Nephron progenitor cell (in vitro differentiated cells): ENCODE measurements at regions not wholly inside any gene's neighbourhood (a gene's known extent, or its start where the extent isn't known, plus 50 kb on each side); places are given as distances from the start of the nearest gene placed in this dataset.
"Not testable (repeated sequence)": the region's sequence is repeated elsewhere in the genome, so short reads cannot be mapped to it uniquely, and the experiment has no call there.

Experiments used
- DNase-seq: peaks from one replicate; pipeline ENCODE4 v3.0.0; 2021
- H3K27ac Mint-ChIP-seq: 2 replicates; pipeline ENCODE4 v1.8.0; 2021; ENCODE audit warnings: mild to moderate bottlenecking, moderate library complexity, mixed read lengths
- H3K27me3 Mint-ChIP-seq: 2 replicates; pipeline ENCODE4 v1.8.0; 2021; ENCODE audit warnings: mild to moderate bottlenecking, low read depth, mixed read lengths; ENCODE audit not compliant: poor library complexity
- H3K36me3 Mint-ChIP-seq: 2 replicates; pipeline ENCODE4 v1.8.0; 2021; ENCODE audit warnings: low read depth, mixed read lengths
- H3K4me1 Mint-ChIP-seq: 2 replicates; pipeline ENCODE4 v1.8.0; 2021; ENCODE audit warnings: mixed read lengths
- H3K4me3 Mint-ChIP-seq: 2 replicates; pipeline ENCODE4 v1.8.0; 2021; ENCODE audit warnings: mild to moderate bottlenecking, moderate library complexity, mixed read lengths
- H3K9me3 Mint-ChIP-seq: 2 replicates; pipeline ENCODE4 v1.8.0; 2021; ENCODE audit warnings: mild to moderate bottlenecking, moderate library complexity, mixed read lengths
- CTCF ChIP-seq: fragments of 200-600 bp; sonication (generic); IDR thresholded peaks from 2 replicates; pipeline ENCODE4 v1.5.0; 2021; ENCODE audit warnings: antibody characterized with exemption

DNA sequence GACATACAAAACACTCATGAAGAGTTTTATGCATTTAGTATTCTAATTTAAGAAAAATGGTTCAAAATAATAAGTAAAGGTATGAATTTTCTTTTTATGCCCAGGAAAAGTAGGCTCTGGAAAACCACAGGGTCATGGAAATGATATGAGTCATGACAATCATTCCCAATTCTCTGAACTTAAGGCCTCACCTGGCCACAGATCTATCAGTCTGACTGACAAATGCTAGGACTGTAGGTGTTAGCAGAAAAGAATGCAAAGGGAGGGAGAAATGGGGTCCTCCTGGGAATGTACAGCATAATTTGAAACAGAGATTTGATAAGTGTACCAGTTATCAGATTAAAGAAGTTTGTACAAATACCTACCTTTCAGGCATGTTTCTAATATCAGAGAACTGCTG lies 270.5 kb upstream of the ARSJ start:
- Mint-ChIP-seq H3K36me3 (no peaks in the 10 kb centered on the region), H3K4me1 (no peaks in the 10 kb centered on the region), H3K27ac (no peak overlapping the region), H3K4me3 (no peak overlapping the region), H3K9me3 (peaks cover 4% of the 10 kb centered on the region), H3K27me3 (peaks cover 7% of the 10 kb centered on the region)
- no peak for TF ChIP-seq CTCF
- no peak for DNase-seq

DNA sequence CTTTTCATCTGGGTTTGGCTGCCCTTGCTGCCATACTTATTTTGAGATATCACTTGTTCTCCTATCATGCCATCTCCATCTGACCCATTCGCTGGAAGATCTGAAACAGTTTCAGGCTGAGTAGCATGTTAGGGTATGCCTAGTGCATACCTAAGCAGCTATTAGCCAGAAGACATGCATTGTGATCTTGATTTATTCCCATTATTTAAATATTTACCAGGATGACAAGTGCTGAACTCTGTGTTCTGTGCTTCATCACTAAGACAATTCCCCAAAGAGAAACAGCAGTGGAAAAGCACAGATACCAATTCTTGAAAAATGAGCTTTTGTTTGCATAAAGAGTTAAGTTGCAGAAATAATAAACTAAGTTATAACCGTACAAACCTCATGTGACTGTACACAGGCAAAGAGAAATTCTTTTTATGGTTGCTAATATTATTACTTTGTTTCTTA lies 271.0 kb upstream of the ARSJ start:
- H3K27me3 Mint-ChIP-seq, result peaks cover 7% of the 10 kb centered on the region
- no peaks in the 10 kb centered on the region for H3K36me3 Mint-ChIP-seq
- H3K4me1 Mint-ChIP-seq, result no peaks in the 10 kb centered on the region
- H3K27ac Mint-ChIP-seq, result no peak overlapping the region
- H3K9me3 Mint-ChIP-seq, result peaks cover 4% of the 10 kb centered on the region
- TF ChIP-seq CTCF, result no peak
- DNase-seq, result no peak
- H3K4me3 Mint-ChIP-seq, result no peak overlapping the region

DNA sequence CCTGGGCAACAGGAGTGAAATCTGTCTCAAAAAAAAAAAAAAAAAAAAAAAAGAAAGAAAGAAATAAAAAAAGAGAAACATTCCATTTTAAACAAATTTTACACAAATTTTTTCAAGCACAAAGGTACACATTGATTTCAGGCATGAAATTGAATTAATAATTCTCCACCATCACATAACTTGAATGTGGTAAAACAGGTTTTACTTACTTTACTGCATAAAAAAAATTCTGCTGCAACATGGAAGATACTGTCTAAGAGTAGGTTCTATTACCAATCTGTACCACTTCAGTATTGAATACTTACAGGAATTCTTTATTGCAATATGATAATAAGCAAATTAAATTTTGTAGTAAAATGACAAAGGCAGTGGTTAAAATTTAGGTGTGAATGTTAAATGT lies 271.6 kb upstream of the ARSJ start:
- H3K27me3 Mint-ChIP-seq, result peaks cover 6% of the 10 kb centered on the region
- no peak for DNase-seq
- no peak for TF ChIP-seq CTCF
- H3K27ac Mint-ChIP-seq, result no peak overlapping the region
- no peak overlapping the region for H3K4me3 Mint-ChIP-seq
- H3K9me3 Mint-ChIP-seq, result peaks cover 8% of the 10 kb centered on the region
- H3K36me3 Mint-ChIP-seq, result no peaks in the 10 kb centered on the region
- H3K4me1 Mint-ChIP-seq, result no peaks in the 10 kb centered on the region

GRCh38 chr4:114252499-114252898 lies 273.1 kb upstream of the ARSJ start:
- Mint-ChIP-seq H3K9me3 (peaks cover 14% of the 10 kb centered on the region), H3K4me1 (no peaks in the 10 kb centered on the region), H3K27me3 (peaks cover 3% of the 10 kb centered on the region), H3K4me3 (no peak overlapping the region), H3K27ac (no peak overlapping the region), H3K36me3 (no peaks in the 10 kb centered on the region)
- TF ChIP-seq CTCF, result no peak
- no peak for DNase-seq

DNA sequence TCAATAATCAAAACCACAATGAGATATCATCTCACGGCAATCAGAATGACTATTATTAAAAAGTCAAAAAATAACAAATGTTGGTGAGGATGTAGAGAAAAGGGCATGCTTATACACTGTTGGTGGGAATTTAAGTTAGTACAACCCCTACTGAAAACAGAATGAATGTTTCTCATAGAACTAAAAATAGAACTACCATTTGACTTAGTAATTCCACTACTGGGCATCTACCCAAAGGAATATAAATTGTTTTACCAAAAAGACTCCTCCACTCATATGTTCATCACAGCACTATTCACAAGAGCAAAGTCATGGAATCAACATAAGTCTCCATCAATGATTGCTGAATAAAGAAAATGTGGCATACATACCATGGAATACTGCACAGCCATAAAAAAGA lies 278.1 kb upstream of the ARSJ start:
- Mint-ChIP-seq H3K4me1 (no peaks in the 10 kb centered on the region), H3K27ac (no peak overlapping the region), H3K27me3 (no peaks in the 10 kb centered on the region), H3K9me3 (peaks cover 23% of the 10 kb centered on the region), H3K36me3 (no peaks in the 10 kb centered on the region), H3K4me3 (no peak overlapping the region)
- no peak for DNase-seq
- TF ChIP-seq CTCF, result no peak

DNA sequence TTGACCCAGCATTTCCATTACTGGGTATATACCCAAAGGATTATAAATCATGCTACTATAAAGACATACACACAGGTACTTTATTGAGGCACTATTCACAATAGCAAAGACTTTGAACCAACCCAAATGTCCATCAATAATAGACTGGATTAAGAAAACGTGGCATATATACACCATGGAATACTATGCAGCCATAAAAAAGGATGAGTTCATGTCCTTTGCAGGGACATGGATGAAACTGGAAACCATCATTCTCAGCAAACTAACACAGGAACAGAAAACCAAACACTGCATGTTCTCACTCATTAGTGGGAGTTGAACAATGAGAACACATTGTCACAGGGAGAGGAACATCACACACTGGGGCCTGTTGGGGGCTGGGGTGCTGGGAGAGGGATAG lies 283.0 kb upstream of the ARSJ start:
- not testable (repeated sequence) for DNase-seq, H3K4me1 Mint-ChIP-seq, H3K27me3 Mint-ChIP-seq, H3K9me3 Mint-ChIP-seq, H3K36me3 Mint-ChIP-seq, H3K27ac Mint-ChIP-seq, H3K4me3 Mint-ChIP-seq

DNA sequence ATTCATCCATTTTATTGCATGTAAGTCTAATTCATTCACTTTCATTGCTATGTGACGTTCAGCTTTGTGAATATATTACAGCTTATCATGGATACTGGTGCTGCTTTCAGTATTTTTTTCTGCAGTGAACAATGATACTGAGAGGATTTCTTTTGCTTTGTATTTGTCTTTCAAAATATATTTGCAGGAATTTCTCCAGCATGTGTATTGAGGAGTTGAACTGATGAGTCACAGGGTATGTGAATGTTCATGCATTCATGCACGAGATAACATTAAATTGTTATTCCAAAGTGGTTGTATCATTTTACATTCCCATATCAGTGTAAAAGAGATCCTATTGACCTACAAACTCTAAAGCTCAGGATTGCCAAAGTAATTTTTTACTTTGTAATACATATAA lies 283.8 kb upstream of the ARSJ start:
- H3K9me3 Mint-ChIP-seq, result peaks cover 9% of the 10 kb centered on the region
- TF ChIP-seq CTCF, result no peak

More for the DNA sequence above, 283.8 kb upstream of the ARSJ start:
- H3K4me1 Mint-ChIP-seq, result no peaks in the 10 kb centered on the region
- no peaks in the 10 kb centered on the region for H3K36me3 Mint-ChIP-seq
- no peak for DNase-seq
- H3K27ac Mint-ChIP-seq, result no peak overlapping the region
- no peaks in the 10 kb centered on the region for H3K27me3 Mint-ChIP-seq
- no peak overlapping the region for H3K4me3 Mint-ChIP-seq
